Keratinocyte (primary cell): ENCODE measurements at regions not wholly inside any gene's neighbourhood (a gene's known extent, or its start where the extent isn't known, plus 50 kb on each side); places are given as distances from the start of the nearest gene placed in this dataset.

Experiments used
- DNase-seq: peaks from one replicate; pipeline ENCODE4 v3.0.0-alpha.2; 2011; ENCODE audit warnings: low read depth, missing footprints, low spot score
- FAIRE-seq: peaks from 2 replicates; lab custom pipeline; 2011; peaks lifted over from hg19 to GRCh38; lab: Jason Lieb, UNC
- H2AFZ ChIP-seq: 2 replicates; pipeline ENCODE4 v1.6.0; 2012; ENCODE audit warnings: low read length, control low read depth, inconsistent platforms; ENCODE audit not compliant: control insufficient read depth
- H3K27ac ChIP-seq: 2 replicates; pipeline ENCODE4 v1.5.1; 2011; ENCODE audit warnings: low read length; ENCODE audit not compliant: control insufficient read depth, insufficient read depth
- H3K27me3 ChIP-seq: 3 replicates; pipeline ENCODE4 v1.6.0; 2011; ENCODE audit warnings: low read length; ENCODE audit not compliant: control insufficient read depth, insufficient read depth; ENCODE audit errors: extremely low read depth
- H3K36me3 ChIP-seq, 2 experiments: 2 replicates in 1 of 2; 3 replicates in 1 of 2; pipeline ENCODE4 v1.5.1; 2011; ENCODE audit warnings: low read length in 2 of 2, mild to moderate bottlenecking in 1 of 2; ENCODE audit not compliant: control insufficient read depth in 2 of 2, insufficient read depth in 2 of 2; ENCODE audit errors: extremely low read depth in 1 of 2
- H3K4me1 ChIP-seq: 3 replicates; pipeline ENCODE4 v1.5.1; 2011; ENCODE audit warnings: low read length; ENCODE audit not compliant: control insufficient read depth, insufficient read depth; ENCODE audit errors: extremely low read depth
- H3K4me2 ChIP-seq: 3 replicates; pipeline ENCODE4 v1.6.0; 2011; ENCODE audit warnings: low read depth, low read length; ENCODE audit not compliant: control insufficient read depth, insufficient read depth; ENCODE audit errors: extremely low read depth
- H3K4me3 ChIP-seq, 3 experiments: fragments of 200-600 bp in 1 of 3; sonication (generic) in 1 of 3; 2 replicates in 2 of 3; 3 replicates in 1 of 3; pipeline ENCODE4 v1.5.1; 2011 to 2016; ENCODE audit warnings: low read length in 3 of 3, mild to moderate bottlenecking in 3 of 3, control low read depth in 2 of 3, inconsistent platforms in 1 of 3, low read depth in 1 of 3, mixed read lengths in 1 of 3, mixed run types in 1 of 3, moderate library complexity in 1 of 3; ENCODE audit not compliant: control insufficient read depth in 2 of 3, insufficient read depth in 2 of 3; ENCODE audit errors: extremely low read depth in 1 of 3
- H3K79me2 ChIP-seq: 2 replicates; pipeline ENCODE4 v1.6.0; 2012; ENCODE audit warnings: low read length; ENCODE audit not compliant: control insufficient read depth, insufficient read depth
- H3K9ac ChIP-seq: 3 replicates; pipeline ENCODE4 v1.6.0; 2011; ENCODE audit warnings: low read length; ENCODE audit not compliant: control insufficient read depth, insufficient read depth; ENCODE audit errors: extremely low read depth
- H3K9me1 ChIP-seq: 3 replicates; pipeline ENCODE4 v1.6.0; 2011; ENCODE audit warnings: low read length; ENCODE audit not compliant: control insufficient read depth, insufficient read depth; ENCODE audit errors: extremely low read depth
- H3K9me3 ChIP-seq: 2 replicates; pipeline ENCODE4 v1.5.1; 2012; ENCODE audit warnings: low read depth, low read length; ENCODE audit not compliant: control insufficient read depth
- H4K20me1 ChIP-seq: 3 replicates; pipeline ENCODE4 v1.6.0; 2011; ENCODE audit warnings: low read length; ENCODE audit not compliant: control insufficient read depth, insufficient read depth; ENCODE audit errors: extremely low read depth
- EZH2 ChIP-seq: IDR thresholded peaks from one replicate; pipeline ENCODE4 v1.6.1; 2012; ENCODE audit warnings: inconsistent platforms, mild to moderate bottlenecking, low read length, moderate library complexity
- dilution Hi-C: fragments of 300-500 bp; cut with MboI; formaldehyde crosslinking; loops from one replicate; pipeline ENCODE4 v1.7.0; 2020; ENCODE audit warnings: low sequenced_read_pairs; ENCODE audit not compliant: extremely low pct_ligation_motif_present
- TF ChIP-seq, protein P1 (sequence below), 3 experiments: IDR thresholded peaks in 1 of 3; conservative IDR thresholded peaks in 1 of 3; optimal IDR thresholded peaks in 1 of 3; 2 replicates in 2 of 3; 3 replicates in 1 of 3; pipeline versions ENCODE3 to v1.5.1; 2011; ENCODE audit warnings: low read length in 3 of 3, mild to moderate bottlenecking in 3 of 3, moderate library complexity in 2 of 3, control low read depth in 1 of 3, inconsistent platforms in 1 of 3; ENCODE audit not compliant: insufficient read depth in 2 of 3; ENCODE audit errors: extremely low read depth in 1 of 3

DNA sequence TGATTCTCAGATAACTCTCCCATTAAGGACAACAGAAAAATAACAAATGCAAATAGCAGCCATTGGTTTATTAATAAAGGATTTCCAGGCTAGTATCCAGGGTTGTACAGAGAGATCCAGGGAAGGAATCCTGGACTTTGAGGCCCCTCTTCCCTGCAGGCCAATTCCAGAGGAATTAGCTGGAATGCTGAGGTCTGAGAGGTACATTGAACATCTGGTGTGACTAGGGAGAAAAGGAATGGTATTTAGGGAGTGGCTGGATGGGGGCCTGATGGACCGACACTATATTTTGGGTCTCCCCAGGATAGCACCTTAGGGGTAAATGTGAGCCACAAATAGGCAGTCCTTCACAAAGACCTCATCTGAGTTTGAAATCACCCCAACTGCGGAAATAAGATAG lies 924.5 kb downstream of the AACS start:
- Histone ChIP-seq H3K27me3 (no peaks in the 10 kb centered on the region), H2AFZ (no peak overlapping the region), H3K4me1 (no peaks in the 10 kb centered on the region), H3K27ac (no peak overlapping the region), H3K36me3 (no peaks in the 10 kb centered on the region), H4K20me1 (no peaks in the 10 kb centered on the region), H3K79me2 (no peaks in the 10 kb centered on the region), H3K4me2 (no peak overlapping the region), H3K4me3 (no peak overlapping the region), H3K9me3 (no peaks in the 10 kb centered on the region), H3K9me1 (no peaks in the 10 kb centered on the region), H3K9ac (no peak overlapping the region)
- no peak for FAIRE-seq
- TF ChIP-seq, protein P1, sequence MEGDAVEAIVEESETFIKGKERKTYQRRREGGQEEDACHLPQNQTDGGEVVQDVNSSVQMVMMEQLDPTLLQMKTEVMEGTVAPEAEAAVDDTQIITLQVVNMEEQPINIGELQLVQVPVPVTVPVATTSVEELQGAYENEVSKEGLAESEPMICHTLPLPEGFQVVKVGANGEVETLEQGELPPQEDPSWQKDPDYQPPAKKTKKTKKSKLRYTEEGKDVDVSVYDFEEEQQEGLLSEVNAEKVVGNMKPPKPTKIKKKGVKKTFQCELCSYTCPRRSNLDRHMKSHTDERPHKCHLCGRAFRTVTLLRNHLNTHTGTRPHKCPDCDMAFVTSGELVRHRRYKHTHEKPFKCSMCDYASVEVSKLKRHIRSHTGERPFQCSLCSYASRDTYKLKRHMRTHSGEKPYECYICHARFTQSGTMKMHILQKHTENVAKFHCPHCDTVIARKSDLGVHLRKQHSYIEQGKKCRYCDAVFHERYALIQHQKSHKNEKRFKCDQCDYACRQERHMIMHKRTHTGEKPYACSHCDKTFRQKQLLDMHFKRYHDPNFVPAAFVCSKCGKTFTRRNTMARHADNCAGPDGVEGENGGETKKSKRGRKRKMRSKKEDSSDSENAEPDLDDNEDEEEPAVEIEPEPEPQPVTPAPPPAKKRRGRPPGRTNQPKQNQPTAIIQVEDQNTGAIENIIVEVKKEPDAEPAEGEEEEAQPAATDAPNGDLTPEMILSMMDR (optimal IDR thresholded peaks at IDR 0.05 in 1 of 3, IDR thresholded peaks at IDR 0.05 in 1 of 3, conservative IDR thresholded peaks at IDR 0.05 in 1 of 3; ENCODE audit: extremely low read depth in 1 of 3, insufficient read depth in 2 of 3, low read length in 3 of 3), result no peak
- no peak for TF ChIP-seq EZH2
- dilution Hi-C loops, result no loop called here
- DNase-seq, result no peak

DNA sequence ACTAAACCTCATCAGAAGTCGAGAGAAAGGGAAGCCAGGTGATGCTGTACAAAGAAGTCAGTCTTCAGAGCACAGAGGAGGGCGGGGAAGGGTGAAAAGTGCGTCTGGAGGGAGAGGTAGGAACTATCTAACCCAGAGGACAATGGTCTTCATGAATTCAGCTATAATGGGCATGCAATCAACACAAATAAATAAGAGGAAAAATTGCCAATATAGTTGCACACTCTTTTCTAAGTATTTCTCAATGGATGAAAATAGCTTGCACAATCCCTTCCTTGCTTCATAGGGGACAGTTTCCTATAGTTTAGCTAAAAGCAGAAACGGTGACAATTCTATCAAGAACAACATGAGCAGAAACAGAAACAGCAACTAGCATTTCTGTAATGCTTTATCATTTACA lies 931.2 kb downstream of the AACS start:
- H3K4me2 ChIP-seq, result no peak overlapping the region
- H3K9me1 ChIP-seq, result no peaks in the 10 kb centered on the region
- H4K20me1 ChIP-seq, result no peaks in the 10 kb centered on the region
- no peaks in the 10 kb centered on the region for H3K36me3 ChIP-seq
- no peak overlapping the region for H2AFZ ChIP-seq
- H3K27ac ChIP-seq, result no peak overlapping the region
- no peaks in the 10 kb centered on the region for H3K4me1 ChIP-seq
- H3K27me3 ChIP-seq, result no peaks in the 10 kb centered on the region
- no peak for DNase-seq
- no peak overlapping the region for H3K9ac ChIP-seq
- TF ChIP-seq, protein P1 (optimal IDR thresholded peaks at IDR 0.05 in 1 of 3, IDR thresholded peaks at IDR 0.05 in 1 of 3, conservative IDR thresholded peaks at IDR 0.05 in 1 of 3; ENCODE audit: extremely low read depth in 1 of 3, insufficient read depth in 2 of 3, low read length in 3 of 3), result no peak
- TF ChIP-seq EZH2, result no peak
- H3K4me3 ChIP-seq, result no peak overlapping the region
- FAIRE-seq, result no peak
- no peaks in the 10 kb centered on the region for H3K79me2 ChIP-seq
- dilution Hi-C loops, result no loop called here
- no peaks in the 10 kb centered on the region for H3K9me3 ChIP-seq
